RPMI7951 (cell line): ENCODE measurements at regions not wholly inside any gene's neighbourhood (a gene's known extent, or its start where the extent isn't known, plus 50 kb on each side); places are given as distances from the start of the nearest gene placed in this dataset.

ENCODE experiments used
- DNase-seq: peaks from one replicate; pipeline ENCODE4 v3.0.0-alpha.2; 2012; ENCODE audit warnings: low read depth

GRCh38 chr22:34897126-34897525, 168.8 kb upstream of the ISX start:
- peak; percentile 76 for DNase-seq

- peak; percentile 46 for DNase-seq
Observed at GRCh38 chr22:34902335-34902734, 163.6 kb upstream of the ISX start.

- DNase-seq: no peak
Observed at GRCh38 chr22:34903416-34903815, 162.5 kb upstream of the ISX start.

GRCh38 chr22:34904486-34904885, 161.5 kb upstream of the ISX start:
- no peak for DNase-seq

- DNase-seq: no peak
Observed at GRCh38 chr22:34913826-34914225, 152.1 kb upstream of the ISX start.

GRCh38 chr22:34914846-34915245, 151.1 kb upstream of the ISX start:
- no peak for DNase-seq

GRCh38 chr22:34917239-34917638, 148.7 kb upstream of the ISX start:
- no peak for DNase-seq

GRCh38 chr22:34931026-34931425, 134.9 kb upstream of the ISX start:
- no peak for DNase-seq

- DNase-seq: no peak
Observed at GRCh38 chr22:34934261-34934660, 131.7 kb upstream of the ISX start.

- DNase-seq: no peak
Observed at GRCh38 chr22:34943830-34944229, 122.1 kb upstream of the ISX start.

- peak; percentile 89 for DNase-seq
Observed at GRCh38 chr22:34946339-34946985, 119.5 kb upstream of the ISX start.

- no peak for DNase-seq
Observed at GRCh38 chr22:34950489-34950888, 115.5 kb upstream of the ISX start.

GRCh38 chr22:34951212-34951611, 114.7 kb upstream of the ISX start:
- DNase-seq: no peak

- DNase-seq: no peak
Observed at GRCh38 chr22:34960005-34960404, 106.0 kb upstream of the ISX start.

GRCh38 chr22:34966980-34967565, 98.9 kb upstream of the ISX start:
- peak; percentile 83 for DNase-seq

- DNase-seq: no peak
Observed at GRCh38 chr22:34969001-34969790, 96.8 kb upstream of the ISX start.

GRCh38 chr22:34971456-34971855, 94.5 kb upstream of the ISX start:
- no peak for DNase-seq

- no peak for DNase-seq
Observed at GRCh38 chr22:34972191-34972897, 93.6 kb upstream of the ISX start.

GRCh38 chr22:34973016-34973415, 92.9 kb upstream of the ISX start:
- DNase-seq: no peak

- peak; percentile 53 for DNase-seq
Observed at GRCh38 chr22:34973926-34974325, 92.0 kb upstream of the ISX start.

- peak; percentile 18 for DNase-seq
Observed at GRCh38 chr22:34975721-34976120, 90.2 kb upstream of the ISX start.

- DNase-seq: no peak
Observed at GRCh38 chr22:34976474-34976873, 89.5 kb upstream of the ISX start.
